Astrocyte of the spinal cord (primary cell): ENCODE measurements at regions not wholly inside any gene's neighbourhood (a gene's known extent, or its start where the extent isn't known, plus 50 kb on each side); places are given as distances from the start of the nearest gene placed in this dataset.
A peak's percentile ranks its signal among the peaks of the same experiment; 100 is the strongest.

ENCODE experiments used
- DNase-seq: peaks from one replicate; pipeline ENCODE4 v3.0.0; 2011; ENCODE audit warnings: low read depth, low spot score
- H3K4me3 ChIP-seq: 2 replicates; pipeline ENCODE4 v1.5.1; 2011; ENCODE audit warnings: low read depth, mild to moderate bottlenecking, low read length, moderate library complexity
- CTCF ChIP-seq: IDR thresholded peaks from 2 replicates; pipeline ENCODE4 v1.5.1; 2012; ENCODE audit warnings: low read depth, mild to moderate bottlenecking, low read length, inconsistent platforms
- in situ Hi-C: cut with HindIII; loops from 2 replicates; pipeline ENCODE4 v1.10.0; 2017; ENCODE audit warnings: low sequenced_read_pairs

GRCh38 chr5:165526357-165526756 is 2020.9 kb downstream of the MAT2B start:
- no peak overlapping the region for H3K4me3 ChIP-seq
- TF ChIP-seq CTCF = no peak
- DNase-seq = no peak
- in situ Hi-C loops = no loop called here

- TF ChIP-seq CTCF = no peak
- in situ Hi-C loops = no loop called here
- DNase-seq = no peak
- H3K4me3 ChIP-seq = no peak overlapping the region
Observed at GRCh38 chr5:165527577-165527976, 2022.2 kb downstream of the MAT2B start.

- TF ChIP-seq CTCF = no peak
- no peak overlapping the region for H3K4me3 ChIP-seq
- in situ Hi-C loops = no loop called here
- peak; percentile 20 for DNase-seq
Observed at GRCh38 chr5:165538065-165538464, 2032.6 kb downstream of the MAT2B start.

GRCh38 chr5:165559645-165560044 is 2054.2 kb downstream of the MAT2B start:
- DNase-seq = no peak
- TF ChIP-seq CTCF = no peak
- H3K4me3 ChIP-seq = no peak overlapping the region
- in situ Hi-C loops = no loop called here

DNA sequence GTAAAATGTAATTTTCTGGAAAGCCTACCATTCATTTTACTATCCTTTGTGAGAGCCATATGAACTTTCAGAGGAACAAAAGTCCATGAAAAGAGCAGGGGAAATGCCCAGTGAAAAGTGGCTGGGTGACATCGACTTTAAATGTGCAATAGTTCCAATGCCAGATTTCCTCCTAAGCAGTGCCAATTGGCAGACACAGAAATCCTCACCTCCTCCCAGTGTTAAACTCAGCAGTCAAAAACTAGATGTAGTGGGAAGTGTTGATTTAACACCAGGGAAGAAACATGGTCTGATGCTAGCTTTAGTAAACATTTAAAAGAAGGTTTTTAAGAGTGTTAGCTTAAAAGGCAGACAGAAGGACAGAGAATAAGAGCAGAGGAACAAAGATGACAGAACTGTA is 2055.2 kb downstream of the MAT2B start:
- TF ChIP-seq CTCF = no peak
- DNase-seq = no peak
- in situ Hi-C loops = no loop called here
- no peak overlapping the region for H3K4me3 ChIP-seq

DNA sequence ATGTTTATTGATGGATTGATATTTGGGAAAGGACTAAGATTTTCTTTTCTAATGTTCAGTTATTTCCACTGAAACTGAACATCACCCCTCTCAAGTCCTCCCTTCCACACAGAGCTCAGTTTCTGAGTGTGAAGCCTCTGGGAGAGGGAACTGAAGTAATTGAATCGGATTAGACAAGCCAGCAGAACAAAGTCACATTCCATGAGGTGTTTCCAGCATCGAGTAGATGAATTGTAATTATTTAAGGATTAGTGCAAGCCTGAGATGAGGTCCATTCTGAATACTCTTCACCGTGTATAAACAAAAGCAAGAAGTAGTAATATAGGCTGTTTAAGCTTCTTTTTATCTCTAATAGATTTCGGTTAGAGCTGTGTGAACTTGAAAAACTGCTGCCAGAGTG is 2060.5 kb downstream of the MAT2B start:
- DNase-seq = no peak
- in situ Hi-C loops = no loop called here
- TF ChIP-seq CTCF = no peak
- H3K4me3 ChIP-seq = no peak overlapping the region

DNA sequence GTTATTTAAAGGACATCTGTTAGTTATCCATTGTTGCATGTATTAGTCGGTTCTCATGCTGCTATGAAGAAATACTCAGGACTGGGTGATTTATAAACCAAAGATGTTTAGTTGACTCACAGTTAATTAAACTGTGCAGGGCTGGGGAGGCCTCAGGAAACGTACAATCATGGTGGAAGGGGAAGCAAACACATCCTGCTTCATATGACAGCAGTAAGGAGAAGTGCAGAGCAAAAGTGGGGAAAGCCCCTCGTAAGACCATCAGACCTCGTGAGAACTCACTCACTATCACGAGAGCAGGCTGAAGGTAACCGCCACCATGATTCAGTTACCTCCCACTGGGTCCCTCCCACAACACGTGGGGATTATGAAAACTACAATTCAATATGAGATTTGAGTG is 2064.1 kb downstream of the MAT2B start:
- in situ Hi-C loops = no loop called here
- DNase-seq = no peak
- no peak for TF ChIP-seq CTCF
- no peak overlapping the region for H3K4me3 ChIP-seq
